Skeletal muscle tissue (tissue), 3 donors: ENCODE measurements at regions not wholly inside any gene's neighbourhood (a gene's known extent, or its start where the extent isn't known, plus 50 kb on each side); places are given as distances from the start of the nearest gene placed in this dataset.

Experiments
- H3K27ac ChIP-seq: one replicate; pipeline ENCODE4 v1.7.0; 2013; ENCODE audit warnings: mild to moderate bottlenecking, low read depth, low read length, inconsistent platforms
- H3K27me3 ChIP-seq, 3 donors: one replicate each; pipeline ENCODE4 v1.7.0; 2013; ENCODE audit warnings: low read length in 3 of 3; ENCODE audit not compliant: control insufficient read depth in 3 of 3, insufficient read depth in 3 of 3
- H3K36me3 ChIP-seq, 3 donors: one replicate each; pipeline ENCODE4 v1.7.0; 2013; ENCODE audit warnings: low read length in 3 of 3; ENCODE audit not compliant: control insufficient read depth in 3 of 3, insufficient read depth in 3 of 3
- H3K4me1 ChIP-seq, 3 donors: one replicate each; pipeline ENCODE4 v1.7.0; 2013; ENCODE audit warnings: low read length in 3 of 3, mild to moderate bottlenecking in 3 of 3; ENCODE audit not compliant: control insufficient read depth in 3 of 3, insufficient read depth in 3 of 3
- H3K4me3 ChIP-seq, 3 donors: one replicate each; pipeline ENCODE4 v1.7.0; 2013; ENCODE audit warnings: low read length in 3 of 3
- H3K9ac ChIP-seq, 3 donors: one replicate each; pipeline ENCODE4 v1.7.0; 2013; ENCODE audit warnings: low read length in 3 of 3, mild to moderate bottlenecking in 3 of 3, moderate library complexity in 2 of 3, low read depth in 1 of 3
- H3K9me3 ChIP-seq, 3 donors: one replicate each; pipeline ENCODE4 v1.7.0; 2013; ENCODE audit warnings: low read length in 3 of 3; ENCODE audit not compliant: control insufficient read depth in 3 of 3
- donor health status: Osteomylitis.

DNA sequence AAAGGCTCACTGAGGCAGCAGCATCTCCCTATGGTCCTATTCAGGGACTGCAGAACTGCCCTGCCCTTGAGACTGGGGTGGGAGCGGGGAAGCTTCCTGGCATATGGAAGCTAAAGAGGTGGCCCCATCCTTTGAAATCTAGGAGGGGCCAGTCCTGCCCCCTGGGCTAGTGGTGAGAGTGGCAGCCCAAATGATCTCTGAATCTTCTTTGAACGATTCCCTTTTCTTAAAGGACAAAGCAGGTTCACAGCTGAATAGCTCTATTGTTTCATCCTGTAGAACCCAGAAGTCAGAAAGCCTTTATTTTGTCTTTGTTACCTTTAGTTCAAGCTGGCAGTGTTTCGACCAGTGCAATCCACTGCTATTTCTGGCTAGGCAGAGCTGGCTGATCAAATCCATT, 741.9 kb downstream of the IRX1 start:
- Histone ChIP-seq H3K27ac (no peak overlapping the region), H3K9ac (no peak overlapping the region), H3K9me3 (peaks cover 0 to 2% (median 0%) of the 10 kb centered on the region in 3 donors), H3K27me3 (no peaks in the 10 kb centered on the region), H3K36me3 (no peaks in the 10 kb centered on the region), H3K4me1 (no peaks in the 10 kb centered on the region), H3K4me3 (no peak overlapping the region)

GRCh38 chr5:4339949-4340348, 744.3 kb downstream of the IRX1 start:
- no peaks in the 10 kb centered on the region for H3K36me3 ChIP-seq
- H3K27ac ChIP-seq, result no peak overlapping the region
- H3K4me3 ChIP-seq, result no peak overlapping the region
- no peaks in the 10 kb centered on the region for H3K27me3 ChIP-seq
- no peak overlapping the region for H3K9ac ChIP-seq
- H3K4me1 ChIP-seq, result no peaks in the 10 kb centered on the region
- peaks cover 0 to 3% (median 0%) of the 10 kb centered on the region in 3 donors for H3K9me3 ChIP-seq

- H3K27me3 ChIP-seq, result no peaks in the 10 kb centered on the region
- H3K36me3 ChIP-seq, result no peaks in the 10 kb centered on the region
- H3K9me3 ChIP-seq, result peaks cover 0 to 4% (median 3%) of the 10 kb centered on the region in 3 donors
- no peak overlapping the region for H3K4me3 ChIP-seq
- no peaks in the 10 kb centered on the region for H3K4me1 ChIP-seq
- H3K9ac ChIP-seq, result no peak overlapping the region
- no peak overlapping the region for H3K27ac ChIP-seq
Observed at GRCh38 chr5:4345850-4346249, 750.2 kb downstream of the IRX1 start.

GRCh38 chr5:4348423-4348822, 752.8 kb downstream of the IRX1 start:
- Histone ChIP-seq H3K27ac (no peak overlapping the region), H3K4me3 (no peak overlapping the region), H3K9ac (no peak overlapping the region), H3K27me3 (no peaks in the 10 kb centered on the region), H3K36me3 (no peaks in the 10 kb centered on the region), H3K4me1 (no peaks in the 10 kb centered on the region), H3K9me3 (peaks cover 0 to 4% (median 3%) of the 10 kb centered on the region in 3 donors)

GRCh38 chr5:4348919-4349318, 753.3 kb downstream of the IRX1 start:
- Histone ChIP-seq H3K36me3 (no peaks in the 10 kb centered on the region), H3K9ac (no peak overlapping the region), H3K9me3 (peaks cover 0 to 4% (median 3%) of the 10 kb centered on the region in 3 donors), H3K27me3 (no peaks in the 10 kb centered on the region), H3K4me1 (no peaks in the 10 kb centered on the region), H3K4me3 (no peak overlapping the region), H3K27ac (no peak overlapping the region)

- H3K9me3 ChIP-seq, result no peaks in the 10 kb centered on the region
- H3K36me3 ChIP-seq, result no peaks in the 10 kb centered on the region
- no peak overlapping the region for H3K9ac ChIP-seq
- H3K4me1 ChIP-seq, result no peaks in the 10 kb centered on the region
- no peaks in the 10 kb centered on the region for H3K27me3 ChIP-seq
- no peak overlapping the region for H3K27ac ChIP-seq
- no peak overlapping the region for H3K4me3 ChIP-seq
Observed at GRCh38 chr5:4356201-4356600, 760.6 kb downstream of the IRX1 start.

DNA sequence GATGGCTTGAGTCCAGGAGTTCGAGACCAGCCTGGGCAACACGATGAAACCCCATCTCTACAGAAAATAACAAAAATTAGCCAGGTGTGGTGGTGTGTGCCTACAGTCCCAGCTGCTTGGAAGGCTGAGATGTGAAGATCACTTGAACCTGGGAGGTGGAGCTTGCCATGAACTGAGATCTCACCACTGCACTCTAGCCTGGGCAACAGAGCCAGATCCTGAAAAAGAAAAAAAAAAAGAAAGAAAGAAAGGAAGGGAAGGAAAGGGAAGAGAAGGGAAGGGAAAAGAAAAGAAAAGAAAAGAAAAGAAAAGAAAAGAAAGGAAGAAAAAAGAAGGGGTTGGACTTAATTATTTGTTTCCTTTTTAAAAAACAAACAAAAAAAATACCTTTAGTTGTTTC, 764.2 kb downstream of the IRX1 start:
- Histone ChIP-seq H3K9me3 (no peaks in the 10 kb centered on the region), H3K36me3 (no peaks in the 10 kb centered on the region), H3K4me3 (no peak overlapping the region), H3K4me1 (no peaks in the 10 kb centered on the region), H3K27ac (no peak overlapping the region), H3K27me3 (no peaks in the 10 kb centered on the region), H3K9ac (no peak overlapping the region)

DNA sequence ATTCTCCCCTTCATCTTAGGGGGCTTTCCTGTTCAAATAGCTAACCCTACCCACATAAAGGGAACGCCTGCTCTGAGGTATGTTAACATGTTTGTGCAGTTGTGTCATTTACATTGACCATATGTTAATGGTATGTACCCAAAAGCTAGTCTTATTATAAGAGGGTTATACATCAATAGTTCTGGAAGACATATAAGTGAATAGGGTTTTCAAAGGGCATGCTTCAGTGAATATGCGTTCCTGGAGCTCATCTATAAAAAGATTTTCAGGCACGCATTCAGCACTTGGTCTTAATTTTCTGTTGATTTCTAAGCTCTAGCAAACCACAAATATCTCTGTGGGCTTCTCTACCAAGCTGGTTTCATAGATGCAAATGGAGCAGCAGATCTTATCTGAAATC, 766.1 kb downstream of the IRX1 start:
- Histone ChIP-seq H3K27me3 (no peaks in the 10 kb centered on the region), H3K4me1 (no peaks in the 10 kb centered on the region), H3K4me3 (no peak overlapping the region), H3K9me3 (no peaks in the 10 kb centered on the region), H3K27ac (no peak overlapping the region), H3K9ac (no peak overlapping the region), H3K36me3 (no peaks in the 10 kb centered on the region)

DNA sequence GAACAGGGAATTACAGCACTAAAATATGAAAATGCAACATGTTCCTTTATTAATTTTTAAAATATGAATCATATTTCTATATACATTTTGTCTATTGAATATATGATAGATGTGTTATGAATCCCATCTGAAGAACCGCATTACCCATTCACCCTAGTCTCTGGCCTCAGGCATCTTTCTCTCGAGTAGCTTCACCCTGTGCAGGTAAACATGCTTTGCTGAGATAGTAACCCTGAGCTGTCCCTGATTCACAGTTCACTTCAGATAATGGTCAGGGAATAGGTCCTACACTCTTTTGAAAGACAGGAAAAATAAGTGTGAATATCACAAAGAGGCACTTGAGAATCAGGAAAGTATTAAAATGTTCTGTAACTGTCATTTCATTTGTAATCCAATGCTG, 766.8 kb downstream of the IRX1 start:
- Histone ChIP-seq H3K27ac (no peak overlapping the region), H3K9ac (no peak overlapping the region), H3K9me3 (no peaks in the 10 kb centered on the region)

GRCh38 chr5:4363045-4363444, 767.4 kb downstream of the IRX1 start:
- no peak overlapping the region for H3K4me3 ChIP-seq
- no peak overlapping the region for H3K27ac ChIP-seq
- H3K27me3 ChIP-seq, result no peaks in the 10 kb centered on the region
- H3K9ac ChIP-seq, result no peak overlapping the region
- H3K9me3 ChIP-seq, result no peaks in the 10 kb centered on the region
- no peaks in the 10 kb centered on the region for H3K36me3 ChIP-seq
- no peaks in the 10 kb centered on the region for H3K4me1 ChIP-seq

More for the DNA sequence above, 766.8 kb downstream of the IRX1 start:
- H3K4me3 ChIP-seq, result no peak overlapping the region
- no peaks in the 10 kb centered on the region for H3K4me1 ChIP-seq
- H3K36me3 ChIP-seq, result no peaks in the 10 kb centered on the region
- no peaks in the 10 kb centered on the region for H3K27me3 ChIP-seq

- no peak overlapping the region for H3K9ac ChIP-seq
- H3K9me3 ChIP-seq, result no peaks in the 10 kb centered on the region
- H3K36me3 ChIP-seq, result no peaks in the 10 kb centered on the region
- no peak overlapping the region for H3K4me3 ChIP-seq
- no peaks in the 10 kb centered on the region for H3K4me1 ChIP-seq
- no peak overlapping the region for H3K27ac ChIP-seq
- H3K27me3 ChIP-seq, result no peaks in the 10 kb centered on the region
Observed at GRCh38 chr5:4366628-4367027, 771.0 kb downstream of the IRX1 start.
